ENCODE measurements at regions not wholly inside any gene's neighbourhood (a gene's known extent, or its start where the extent isn't known, plus 50 kb on each side); places are given as distances from the start of the nearest gene placed in this dataset.

DNA sequence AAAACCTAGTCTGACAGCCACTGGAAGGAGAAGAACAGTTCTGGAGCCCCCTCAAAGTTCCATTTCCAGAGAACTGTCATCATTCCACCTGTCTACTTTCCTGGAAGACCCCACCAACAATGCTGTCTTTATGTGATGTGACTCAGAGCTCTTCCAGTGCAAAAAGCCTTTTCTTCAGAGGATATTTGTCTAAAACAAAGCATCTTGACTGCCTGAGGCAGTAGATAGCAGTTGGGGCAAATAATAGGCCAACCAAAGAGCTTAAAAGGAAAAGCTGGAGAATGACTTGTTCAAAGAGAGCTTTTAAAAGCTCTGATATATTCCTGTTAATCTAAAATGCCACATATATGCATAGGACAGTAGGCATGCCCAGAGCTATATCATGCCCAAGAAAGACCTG is 62.6 kb downstream of the MIS18A start:
- CTCF ChIA-PET, result no interaction called here
- Histone ChIP-seq H3K36me3 (ENCODE audit: control insufficient read depth, insufficient read depth, low read length) (no peaks in the 10 kb centered on the region), H3K9me3 (0 out of 2 replicates have a peak, but pooled peaks cover 9% of the 10 kb centered on the region), H3K4me3 (ENCODE audit: low read depth, low read length) (no peak overlapping the region), H3K4me1 (no peaks in the 10 kb centered on the region), H3K27me3 (replicated peaks; ENCODE audit: control insufficient read depth, insufficient read depth, low read length) (no peaks in the 10 kb centered on the region; the same call in 1 of the 2 replicates)
- H3K4me3 Mint-ChIP-seq (ENCODE audit: unreplicated experiment), result no peak overlapping the region
- TF ChIP-seq, protein P1, sequence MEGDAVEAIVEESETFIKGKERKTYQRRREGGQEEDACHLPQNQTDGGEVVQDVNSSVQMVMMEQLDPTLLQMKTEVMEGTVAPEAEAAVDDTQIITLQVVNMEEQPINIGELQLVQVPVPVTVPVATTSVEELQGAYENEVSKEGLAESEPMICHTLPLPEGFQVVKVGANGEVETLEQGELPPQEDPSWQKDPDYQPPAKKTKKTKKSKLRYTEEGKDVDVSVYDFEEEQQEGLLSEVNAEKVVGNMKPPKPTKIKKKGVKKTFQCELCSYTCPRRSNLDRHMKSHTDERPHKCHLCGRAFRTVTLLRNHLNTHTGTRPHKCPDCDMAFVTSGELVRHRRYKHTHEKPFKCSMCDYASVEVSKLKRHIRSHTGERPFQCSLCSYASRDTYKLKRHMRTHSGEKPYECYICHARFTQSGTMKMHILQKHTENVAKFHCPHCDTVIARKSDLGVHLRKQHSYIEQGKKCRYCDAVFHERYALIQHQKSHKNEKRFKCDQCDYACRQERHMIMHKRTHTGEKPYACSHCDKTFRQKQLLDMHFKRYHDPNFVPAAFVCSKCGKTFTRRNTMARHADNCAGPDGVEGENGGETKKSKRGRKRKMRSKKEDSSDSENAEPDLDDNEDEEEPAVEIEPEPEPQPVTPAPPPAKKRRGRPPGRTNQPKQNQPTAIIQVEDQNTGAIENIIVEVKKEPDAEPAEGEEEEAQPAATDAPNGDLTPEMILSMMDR (IDR thresholded peaks at IDR 0.05; ENCODE audit: insufficient read depth in 1 of 2, low read depth in 1 of 2, low read length in 1 of 2, severe bottlenecking in 1 of 2, unreplicated experiment in 1 of 2), result no peak
- peaks cover 21% of the 10 kb centered on the region for H3K27me3 Mint-ChIP-seq (ENCODE audit: insufficient read depth, unreplicated experiment)
- intact Hi-C loops (cut with micrococcal nuclease; ENCODE audit: unreplicated experiment), result no loop called here
- POLR2A ChIA-PET, result no interaction called here
- BruUV-seq (replicated peaks), result no TSS peak
- H3K4me1 Mint-ChIP-seq (ENCODE audit: low read depth, unreplicated experiment), result no peaks in the 10 kb centered on the region
- peaks cover 9% of the 10 kb centered on the region for H3K9me3 Mint-ChIP-seq (ENCODE audit: unreplicated experiment)
- no peaks in the 10 kb centered on the region for H3K36me3 Mint-ChIP-seq (ENCODE audit: insufficient read depth, unreplicated experiment)
- no peak for DNase-seq
- H3K27ac Mint-ChIP-seq (ENCODE audit: unreplicated experiment), result no peak overlapping the region

DNA sequence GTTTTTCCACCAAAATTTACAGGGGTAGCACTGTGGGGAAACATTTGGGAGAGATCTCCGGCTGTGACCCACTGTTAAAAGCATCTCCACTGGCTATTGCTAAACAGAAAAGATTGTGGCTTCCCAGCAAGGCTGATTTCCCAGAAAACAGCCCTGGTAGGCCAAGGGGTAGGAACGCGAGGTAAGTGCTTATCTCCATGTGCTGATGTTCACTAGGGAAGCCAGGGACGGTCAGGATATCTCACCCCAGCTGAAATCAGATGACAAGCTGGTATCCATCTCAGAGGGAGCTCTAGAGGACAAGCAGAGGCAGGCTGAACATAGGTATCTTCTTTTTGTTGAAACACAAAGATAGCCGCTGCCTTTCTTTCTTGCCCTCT is 63.6 kb downstream of the MIS18A start:
- no peak overlapping the region for H3K4me3 ChIP-seq (ENCODE audit: low read depth, low read length)
- no peaks in the 10 kb centered on the region for H3K4me1 Mint-ChIP-seq (ENCODE audit: low read depth, unreplicated experiment)
- 0 out of 2 replicates have a peak, but pooled peaks cover 9% of the 10 kb centered on the region for H3K9me3 ChIP-seq
- peaks cover 20% of the 10 kb centered on the region for H3K27me3 Mint-ChIP-seq (ENCODE audit: insufficient read depth, unreplicated experiment)
- no peak overlapping the region for H3K27ac Mint-ChIP-seq (ENCODE audit: unreplicated experiment)
- no peaks in the 10 kb centered on the region for H3K4me1 ChIP-seq
- no peak for DNase-seq
- no peaks in the 10 kb centered on the region; the same call in 1 of the 2 replicates for H3K27me3 ChIP-seq (replicated peaks; ENCODE audit: control insufficient read depth, insufficient read depth, low read length)
- CTCF ChIA-PET, result no interaction called here
- TF ChIP-seq, protein P1 (IDR thresholded peaks at IDR 0.05; ENCODE audit: insufficient read depth in 1 of 2, low read depth in 1 of 2, low read length in 1 of 2, severe bottlenecking in 1 of 2, unreplicated experiment in 1 of 2), result no peak
- no peaks in the 10 kb centered on the region for H3K36me3 ChIP-seq (ENCODE audit: control insufficient read depth, insufficient read depth, low read length)
- H3K4me3 Mint-ChIP-seq (ENCODE audit: unreplicated experiment), result no peak overlapping the region
- H3K36me3 Mint-ChIP-seq (ENCODE audit: insufficient read depth, unreplicated experiment), result no peaks in the 10 kb centered on the region
- peaks cover 1% of the 10 kb centered on the region for H3K9me3 Mint-ChIP-seq (ENCODE audit: unreplicated experiment)
- no TSS peak for BruUV-seq (replicated peaks)
- intact Hi-C loops (cut with micrococcal nuclease; ENCODE audit: unreplicated experiment), result no loop called here
- POLR2A ChIA-PET, result no interaction called here

DNA sequence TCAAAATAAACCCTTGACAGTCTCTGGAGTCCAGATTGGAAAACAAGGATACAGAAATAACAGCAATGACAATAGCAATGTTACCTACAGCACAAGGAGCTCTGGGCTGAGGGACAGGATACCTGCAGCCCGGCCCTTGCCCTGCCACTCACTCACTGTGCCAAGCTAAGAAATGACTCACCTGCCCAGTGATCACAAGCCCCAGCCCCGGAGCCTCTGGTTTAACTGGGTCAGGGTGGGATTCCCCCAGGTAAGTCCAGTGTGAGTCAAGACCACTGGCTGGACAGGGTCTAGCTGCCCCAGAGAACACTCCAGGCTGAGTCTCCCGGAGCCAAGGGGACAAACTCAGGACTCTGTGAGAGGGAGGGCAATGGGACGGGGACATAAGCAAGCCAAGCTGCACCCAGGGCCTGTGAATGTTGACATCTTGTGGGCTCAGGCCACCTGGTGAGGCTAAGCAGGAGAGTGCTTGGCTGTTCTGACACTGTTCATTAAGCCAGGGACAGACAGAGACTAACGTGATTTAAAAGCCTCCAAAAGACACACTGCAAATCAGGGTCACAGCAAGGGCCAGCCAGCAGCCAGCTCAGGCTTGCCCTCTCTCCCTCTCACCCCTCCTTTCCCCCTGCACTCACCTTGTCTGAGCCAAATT is 64.1 kb downstream of the MIS18A start:
- intact Hi-C loops (cut with micrococcal nuclease; ENCODE audit: unreplicated experiment), result no loop called here
- Histone ChIP-seq H3K4me1 (no peaks in the 10 kb centered on the region), H3K4me3 (ENCODE audit: low read depth, low read length) (no peak overlapping the region), H3K27me3 (replicated peaks; ENCODE audit: control insufficient read depth, insufficient read depth, low read length) (no peaks in the 10 kb centered on the region; the same call in 1 of the 2 replicates), H3K9me3 (0 out of 2 replicates have a peak, but pooled peaks cover 9% of the 10 kb centered on the region), H3K36me3 (ENCODE audit: control insufficient read depth, insufficient read depth, low read length) (no peaks in the 10 kb centered on the region)
- peaks cover 20% of the 10 kb centered on the region for H3K27me3 Mint-ChIP-seq (ENCODE audit: insufficient read depth, unreplicated experiment)
- POLR2A ChIA-PET, result no interaction called here
- no TSS peak for BruUV-seq (replicated peaks)
- H3K4me3 Mint-ChIP-seq (ENCODE audit: unreplicated experiment), result no peak overlapping the region
- CTCF ChIA-PET, result no interaction called here
- TF ChIP-seq, protein P1 (IDR thresholded peaks at IDR 0.05; ENCODE audit: insufficient read depth in 1 of 2, low read depth in 1 of 2, low read length in 1 of 2, severe bottlenecking in 1 of 2, unreplicated experiment in 1 of 2), result no peak
- no peak overlapping the region for H3K27ac Mint-ChIP-seq (ENCODE audit: unreplicated experiment)
- H3K4me1 Mint-ChIP-seq (ENCODE audit: low read depth, unreplicated experiment), result no peaks in the 10 kb centered on the region
- no peak for DNase-seq
- H3K9me3 Mint-ChIP-seq (ENCODE audit: unreplicated experiment), result no peaks in the 10 kb centered on the region
- H3K36me3 Mint-ChIP-seq (ENCODE audit: insufficient read depth, unreplicated experiment), result no peaks in the 10 kb centered on the region
